Glutamatergic neuron (in vitro differentiated cells): ENCODE measurements at regions not wholly inside any gene's neighbourhood (a gene's known extent, or its start where the extent isn't known, plus 50 kb on each side); places are given as distances from the start of the nearest gene placed in this dataset.

ENCODE experiments used
- DNase-seq: peaks from one replicate; pipeline ENCODE4 v3.0.0; 2022
- H3K27ac Mint-ChIP-seq: one replicate; pipeline ENCODE4 v1.8.0; 2020; ENCODE audit warnings: mild to moderate bottlenecking, mixed read lengths, inconsistent platforms; ENCODE audit not compliant: unreplicated experiment
- H3K27me3 Mint-ChIP-seq: one replicate; pipeline ENCODE4 v1.8.0; 2020; ENCODE audit warnings: mild to moderate bottlenecking, moderate library complexity, mixed read lengths, inconsistent platforms; ENCODE audit not compliant: unreplicated experiment
- H3K36me3 Mint-ChIP-seq: one replicate; pipeline ENCODE4 v1.8.0; 2020; ENCODE audit warnings: mild to moderate bottlenecking, mixed read lengths, inconsistent platforms; ENCODE audit not compliant: unreplicated experiment
- H3K4me1 Mint-ChIP-seq: one replicate; pipeline ENCODE4 v1.8.0; 2020; ENCODE audit warnings: mild to moderate bottlenecking, low read depth, mixed read lengths, inconsistent platforms; ENCODE audit not compliant: unreplicated experiment
- H3K4me3 Mint-ChIP-seq: one replicate; pipeline ENCODE4 v1.8.0; 2020; ENCODE audit warnings: mild to moderate bottlenecking, mixed read lengths, inconsistent platforms; ENCODE audit not compliant: unreplicated experiment
- H3K9me3 Mint-ChIP-seq: one replicate; pipeline ENCODE4 v1.8.0; 2020; ENCODE audit warnings: mild to moderate bottlenecking, moderate library complexity, mixed read lengths, inconsistent platforms; ENCODE audit not compliant: unreplicated experiment
- TF ChIP-seq, protein P1 (sequence below): fragments of 200-600 bp; sonication (generic); IDR thresholded peaks from one replicate; pipeline ENCODE4 v1.5.0; 2021; ENCODE audit not compliant: partially characterized antibody, unreplicated experiment

DNA sequence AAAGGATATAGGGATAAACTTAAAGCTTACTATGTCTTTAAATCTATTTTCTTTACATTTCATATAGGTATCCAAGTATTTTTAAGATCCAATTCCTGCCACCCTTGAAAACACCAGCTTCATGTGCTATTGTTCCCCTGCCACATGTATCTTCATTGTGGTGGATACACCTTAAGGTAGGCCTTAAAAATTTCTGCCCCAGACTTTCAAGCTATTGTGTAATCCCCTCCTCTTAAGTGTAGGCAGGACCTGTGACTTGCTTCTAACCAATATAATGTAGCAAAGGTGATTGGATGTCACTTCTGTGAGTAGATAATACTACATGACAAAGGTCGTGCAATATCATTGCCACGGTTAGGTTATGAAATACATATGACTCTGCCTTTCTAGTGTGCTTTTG is 119.5 kb downstream of the RAD51AP2 start:
- TF ChIP-seq, protein P1, sequence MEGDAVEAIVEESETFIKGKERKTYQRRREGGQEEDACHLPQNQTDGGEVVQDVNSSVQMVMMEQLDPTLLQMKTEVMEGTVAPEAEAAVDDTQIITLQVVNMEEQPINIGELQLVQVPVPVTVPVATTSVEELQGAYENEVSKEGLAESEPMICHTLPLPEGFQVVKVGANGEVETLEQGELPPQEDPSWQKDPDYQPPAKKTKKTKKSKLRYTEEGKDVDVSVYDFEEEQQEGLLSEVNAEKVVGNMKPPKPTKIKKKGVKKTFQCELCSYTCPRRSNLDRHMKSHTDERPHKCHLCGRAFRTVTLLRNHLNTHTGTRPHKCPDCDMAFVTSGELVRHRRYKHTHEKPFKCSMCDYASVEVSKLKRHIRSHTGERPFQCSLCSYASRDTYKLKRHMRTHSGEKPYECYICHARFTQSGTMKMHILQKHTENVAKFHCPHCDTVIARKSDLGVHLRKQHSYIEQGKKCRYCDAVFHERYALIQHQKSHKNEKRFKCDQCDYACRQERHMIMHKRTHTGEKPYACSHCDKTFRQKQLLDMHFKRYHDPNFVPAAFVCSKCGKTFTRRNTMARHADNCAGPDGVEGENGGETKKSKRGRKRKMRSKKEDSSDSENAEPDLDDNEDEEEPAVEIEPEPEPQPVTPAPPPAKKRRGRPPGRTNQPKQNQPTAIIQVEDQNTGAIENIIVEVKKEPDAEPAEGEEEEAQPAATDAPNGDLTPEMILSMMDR = no peak
- Mint-ChIP-seq H3K4me1 (no peaks in the 10 kb centered on the region), H3K36me3 (peaks cover 5% of the 10 kb centered on the region), H3K9me3 (no peaks in the 10 kb centered on the region), H3K4me3 (no peak overlapping the region), H3K27me3 (no peaks in the 10 kb centered on the region), H3K27ac (no peak overlapping the region)
- no peak for DNase-seq

DNA sequence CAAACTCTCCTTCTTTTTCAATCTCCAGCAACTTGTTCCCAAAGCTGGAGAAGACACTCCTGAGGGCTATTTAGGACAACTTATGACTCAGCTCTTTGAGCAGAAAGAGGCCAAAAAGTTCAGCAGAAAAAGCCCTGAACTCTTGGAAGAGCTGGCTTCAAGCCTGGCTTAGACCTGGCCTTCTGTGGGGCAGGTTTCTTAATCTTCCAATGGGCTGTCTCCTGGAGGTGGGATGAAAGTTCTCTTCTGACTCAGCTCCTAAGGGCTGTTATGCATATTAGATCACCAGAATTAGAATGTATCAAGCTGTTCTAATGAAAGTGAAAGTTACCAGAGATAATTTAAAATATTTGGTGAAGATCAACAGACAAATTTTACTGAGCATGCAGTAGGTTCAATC is 129.4 kb downstream of the RAD51AP2 start:
- no peak for DNase-seq
- Mint-ChIP-seq H3K4me3 (no peak overlapping the region), H3K36me3 (no peaks in the 10 kb centered on the region), H3K4me1 (no peaks in the 10 kb centered on the region), H3K27ac (no peak overlapping the region), H3K27me3 (no peaks in the 10 kb centered on the region), H3K9me3 (no peaks in the 10 kb centered on the region)
- TF ChIP-seq, protein P1 = no peak

DNA sequence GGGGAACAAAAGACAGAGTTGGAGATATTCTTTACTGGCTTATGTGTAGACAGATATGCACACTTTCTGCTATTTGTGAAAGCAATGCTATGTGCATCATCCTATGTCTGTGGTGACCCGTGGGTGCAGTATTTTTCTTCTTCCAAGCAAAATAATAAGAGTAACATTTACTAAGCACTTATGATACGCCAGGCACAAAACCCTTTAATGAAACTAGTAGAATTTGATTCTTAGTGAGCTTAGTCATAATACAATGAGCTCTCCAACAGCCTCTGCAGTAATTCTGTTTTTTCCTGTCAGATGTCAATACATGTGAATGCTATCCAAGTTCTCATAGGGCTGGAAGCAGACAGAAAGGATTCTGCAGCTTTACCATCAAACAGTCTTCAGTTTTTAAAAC is 130.6 kb downstream of the RAD51AP2 start:
- TF ChIP-seq, protein P1 = no peak
- no peak for DNase-seq
- H3K4me1 Mint-ChIP-seq = no peaks in the 10 kb centered on the region
- no peak overlapping the region for H3K27ac Mint-ChIP-seq
- H3K36me3 Mint-ChIP-seq = no peaks in the 10 kb centered on the region
- no peaks in the 10 kb centered on the region for H3K27me3 Mint-ChIP-seq
- no peaks in the 10 kb centered on the region for H3K9me3 Mint-ChIP-seq
- H3K4me3 Mint-ChIP-seq = no peak overlapping the region

DNA sequence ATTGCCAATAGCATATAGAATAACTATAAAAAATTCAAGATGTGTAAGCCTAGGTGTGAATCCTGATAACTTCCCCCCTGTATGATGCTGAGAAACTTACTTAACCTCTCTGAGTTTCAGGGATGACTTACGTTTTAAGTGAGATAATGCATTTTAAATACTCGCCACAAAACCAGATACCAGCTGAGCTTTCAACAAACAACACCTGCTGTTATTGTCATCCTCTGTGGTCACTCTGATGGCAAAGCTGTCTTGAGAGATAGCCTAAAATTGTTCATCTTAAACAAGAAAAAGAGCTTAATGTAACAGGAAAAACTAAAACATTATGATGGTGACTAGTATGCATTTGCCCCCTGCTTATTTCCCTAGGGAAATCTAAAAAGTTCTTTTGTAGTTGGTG is 131.5 kb downstream of the RAD51AP2 start:
- no peak for DNase-seq
- TF ChIP-seq, protein P1 = no peak
- H3K9me3 Mint-ChIP-seq = no peaks in the 10 kb centered on the region
- no peak overlapping the region for H3K27ac Mint-ChIP-seq
- H3K27me3 Mint-ChIP-seq = no peaks in the 10 kb centered on the region
- H3K4me1 Mint-ChIP-seq = no peaks in the 10 kb centered on the region
- no peaks in the 10 kb centered on the region for H3K36me3 Mint-ChIP-seq
- no peak overlapping the region for H3K4me3 Mint-ChIP-seq

DNA sequence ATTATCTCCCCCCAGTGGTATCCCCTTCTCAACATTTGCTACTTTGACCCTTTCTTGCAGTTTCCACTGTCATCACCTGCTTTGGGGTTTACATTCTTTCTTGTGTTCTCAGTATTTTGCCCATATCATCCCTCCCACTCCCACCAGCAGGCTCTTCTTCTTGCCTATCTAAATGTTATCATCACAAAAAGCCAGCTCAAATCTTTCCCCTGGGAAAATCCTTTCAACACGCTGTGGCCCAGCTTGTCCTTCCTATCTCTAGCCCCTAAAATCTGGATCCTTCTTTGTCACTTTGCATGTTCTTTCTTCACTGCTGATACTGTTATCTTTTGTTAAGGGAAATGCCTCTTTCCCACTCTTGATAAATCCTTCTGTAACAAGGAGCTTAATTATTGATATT is 138.2 kb downstream of the RAD51AP2 start:
- Mint-ChIP-seq H3K36me3 (no peaks in the 10 kb centered on the region), H3K27me3 (no peaks in the 10 kb centered on the region), H3K4me1 (peaks cover 2% of the 10 kb centered on the region), H3K4me3 (no peak overlapping the region), H3K27ac (no peak overlapping the region), H3K9me3 (no peaks in the 10 kb centered on the region)
- DNase-seq = no peak
- TF ChIP-seq, protein P1 = no peak
